B cell (primary cell): ENCODE measurements at regions not wholly inside any gene's neighbourhood (a gene's known extent, or its start where the extent isn't known, plus 50 kb on each side); places are given as distances from the start of the nearest gene placed in this dataset.

Experiments used
- CTCF ChIP-seq: fragments of 200-600 bp; IDR thresholded peaks from one replicate; pipeline ENCODE4 v1.8.0; 2022; ENCODE audit warnings: antibody characterized with exemption, mild to moderate bottlenecking
- EZH2 ChIP-seq: IDR thresholded peaks from 2 replicates; pipeline ENCODE4 v1.6.1; 2012; ENCODE audit warnings: borderline replicate concordance, low read depth, mild to moderate bottlenecking, moderate library complexity, low read length; ENCODE audit not compliant: insufficient read depth, poor library complexity, severe bottlenecking

- TF ChIP-seq CTCF (no peak), EZH2 (no peak)
Observed at GRCh38 chr11:41982975-41983374, 523.5 kb upstream of the LRRC4C start.
